Ammon's horn (tissue), 1 donor: ENCODE measurements at regions not wholly inside any gene's neighbourhood (a gene's known extent, or its start where the extent isn't known, plus 50 kb on each side); places are given as distances from the start of the nearest gene placed in this dataset.

Experiments used
- DNase-seq: peaks from one replicate; pipeline ENCODE4 v3.0.0-alpha.2; 2016; ENCODE audit warnings: low spot score

GRCh38 chr5:173527671-173528070 lies 88.8 kb downstream of the BOD1 start:
- no peak for DNase-seq

GRCh38 chr5:173524136-173524535 lies 92.3 kb downstream of the BOD1 start:
- no peak for DNase-seq

- DNase-seq, result no peak
Observed at GRCh38 chr5:173523388-173523787, 93.1 kb downstream of the BOD1 start.

GRCh38 chr5:173522518-173522917 lies 93.9 kb downstream of the BOD1 start:
- DNase-seq, result no peak

- no peak for DNase-seq
Observed at GRCh38 chr5:173518856-173519255, 97.6 kb downstream of the BOD1 start.

GRCh38 chr5:173517648-173518047 lies 98.8 kb downstream of the BOD1 start:
- no peak for DNase-seq

GRCh38 chr5:173515526-173515925 lies 100.9 kb downstream of the BOD1 start:
- no peak for DNase-seq

GRCh38 chr5:173514661-173515060 lies 101.8 kb downstream of the BOD1 start:
- DNase-seq, result no peak

GRCh38 chr5:173513521-173513991 lies 102.9 kb downstream of the BOD1 start:
- DNase-seq, result peak; percentile 19

- no peak for DNase-seq
Observed at GRCh38 chr5:173512637-173513435, 103.6 kb downstream of the BOD1 start.

GRCh38 chr5:173509060-173509459 lies 107.4 kb downstream of the BOD1 start:
- no peak for DNase-seq

- DNase-seq, result no peak
Observed at GRCh38 chr5:173507171-173507570, 109.3 kb downstream of the BOD1 start.

- no peak for DNase-seq
Observed at GRCh38 chr5:173505634-173506033, 110.8 kb downstream of the BOD1 start.

GRCh38 chr5:173501922-173502321 lies 114.5 kb downstream of the BOD1 start:
- no peak for DNase-seq

- DNase-seq, result no peak
Observed at GRCh38 chr5:173501271-173501670, 115.2 kb downstream of the BOD1 start.

- no peak for DNase-seq
Observed at GRCh38 chr5:173500213-173500560, 116.3 kb downstream of the BOD1 start.

- DNase-seq, result no peak
Observed at GRCh38 chr5:173499471-173500212, 116.8 kb downstream of the BOD1 start.

- DNase-seq, result no peak
Observed at GRCh38 chr5:173498739-173499470, 117.5 kb downstream of the BOD1 start.

GRCh38 chr5:173498286-173498685 lies 118.2 kb downstream of the BOD1 start:
- no peak for DNase-seq

GRCh38 chr5:173497685-173498084 lies 118.8 kb downstream of the BOD1 start:
- no peak for DNase-seq

- DNase-seq, result no peak
Observed at GRCh38 chr5:173496883-173497255, 119.6 kb downstream of the BOD1 start.

- no peak for DNase-seq
Observed at GRCh38 chr5:173496129-173496882, 120.1 kb downstream of the BOD1 start.
